ENCODE measurements at regions not wholly inside any gene's neighbourhood (a gene's known extent, or its start where the extent isn't known, plus 50 kb on each side); places are given as distances from the start of the nearest gene placed in this dataset.

DNA sequence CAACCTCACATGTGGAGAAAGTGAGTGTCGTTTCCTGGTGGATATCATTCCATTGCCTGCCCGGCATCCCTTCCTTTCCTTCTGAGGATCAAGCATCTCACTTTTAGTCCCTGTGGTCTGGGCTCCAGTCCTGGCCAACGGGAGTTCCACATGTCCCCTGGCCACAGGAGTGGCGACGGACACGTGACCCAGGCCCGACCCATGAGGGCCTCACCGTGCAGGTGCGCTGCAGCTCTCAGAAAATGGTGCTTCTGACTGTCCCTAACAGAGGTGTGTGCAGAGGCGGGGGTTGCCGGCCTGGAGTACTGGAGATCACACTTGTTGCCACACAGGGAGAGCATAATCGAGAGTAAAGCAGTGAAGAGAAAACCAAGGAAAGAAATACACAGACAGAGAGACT lies 476.9 kb upstream of the FRG1 start:
- no peaks in the 10 kb centered on the region for H3K36me3 ChIP-seq (ENCODE audit: control insufficient read depth, insufficient read depth, low read length)

DNA sequence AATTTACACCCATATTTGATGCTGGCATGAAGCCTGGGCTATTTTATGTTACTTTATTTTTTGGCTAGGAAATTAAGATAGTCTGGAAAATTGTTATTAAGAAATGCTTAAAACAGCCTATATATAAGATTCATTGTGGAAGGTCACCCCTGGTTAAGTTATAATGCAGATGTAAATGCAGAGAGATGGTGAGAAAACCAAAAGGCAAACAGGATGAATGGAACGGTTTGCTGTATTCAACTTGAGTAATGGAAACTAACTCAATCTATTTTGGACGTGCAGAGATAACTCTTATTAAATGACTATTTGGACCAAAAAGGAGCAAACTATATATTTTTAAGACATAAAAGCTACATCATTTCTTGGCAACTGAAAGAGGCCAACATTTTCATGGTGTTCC lies 446.3 kb upstream of the FRG1 start:
- H3K4me3 ChIP-seq (ENCODE audit: low read depth, low read length) = no peak overlapping the region
- H3K4me1 ChIP-seq (ENCODE audit: control insufficient read depth, insufficient read depth, low read length) = no peaks in the 10 kb centered on the region
- H3K27me3 ChIP-seq (ENCODE audit: control insufficient read depth, insufficient read depth, low read length) = no peaks in the 10 kb centered on the region
- H3K36me3 ChIP-seq (ENCODE audit: control insufficient read depth, insufficient read depth, low read length) = no peaks in the 10 kb centered on the region
- no peak overlapping the region for H3K9ac ChIP-seq (ENCODE audit: low read depth, low read length)
- H3K9me3 ChIP-seq (ENCODE audit: control insufficient read depth, insufficient read depth, low read length) = no peaks in the 10 kb centered on the region

More for the DNA sequence above, 476.9 kb upstream of the FRG1 start:
- Histone ChIP-seq H3K9ac (ENCODE audit: low read depth, low read length) (no peak overlapping the region), H3K27me3 (ENCODE audit: control insufficient read depth, insufficient read depth, low read length) (no peaks in the 10 kb centered on the region), H3K4me3 (ENCODE audit: low read depth, low read length) (no peak overlapping the region), H3K9me3 (ENCODE audit: control insufficient read depth, insufficient read depth, low read length) (no peaks in the 10 kb centered on the region), H3K4me1 (ENCODE audit: control insufficient read depth, insufficient read depth, low read length) (no peaks in the 10 kb centered on the region)

DNA sequence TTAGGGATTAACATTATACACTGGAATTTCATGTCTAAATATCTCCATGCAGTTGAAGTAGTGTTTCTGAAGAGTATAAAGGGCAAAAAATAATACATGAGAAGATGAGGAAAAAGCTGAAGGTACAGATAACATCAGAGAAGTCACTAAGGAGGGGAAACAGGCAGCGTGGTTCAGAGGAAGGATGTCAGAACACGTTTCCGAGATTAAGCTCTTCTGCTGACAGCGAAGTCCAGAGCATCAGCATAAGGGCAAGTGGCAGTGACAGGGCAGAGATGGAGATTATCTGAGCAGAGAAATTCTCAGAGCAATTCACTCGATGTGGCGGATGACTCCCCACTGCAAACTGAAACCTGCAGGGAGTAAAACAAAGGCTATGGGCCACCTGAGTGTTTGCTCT lies 443.2 kb upstream of the FRG1 start:
- Histone ChIP-seq H3K4me1 (ENCODE audit: control insufficient read depth, insufficient read depth, low read length) (no peaks in the 10 kb centered on the region), H3K4me3 (ENCODE audit: low read depth, low read length) (no peak overlapping the region), H3K36me3 (ENCODE audit: control insufficient read depth, insufficient read depth, low read length) (no peaks in the 10 kb centered on the region), H3K9me3 (ENCODE audit: control insufficient read depth, insufficient read depth, low read length) (no peaks in the 10 kb centered on the region), H3K27me3 (ENCODE audit: control insufficient read depth, insufficient read depth, low read length) (no peaks in the 10 kb centered on the region), H3K9ac (ENCODE audit: low read depth, low read length) (no peak overlapping the region)

DNA sequence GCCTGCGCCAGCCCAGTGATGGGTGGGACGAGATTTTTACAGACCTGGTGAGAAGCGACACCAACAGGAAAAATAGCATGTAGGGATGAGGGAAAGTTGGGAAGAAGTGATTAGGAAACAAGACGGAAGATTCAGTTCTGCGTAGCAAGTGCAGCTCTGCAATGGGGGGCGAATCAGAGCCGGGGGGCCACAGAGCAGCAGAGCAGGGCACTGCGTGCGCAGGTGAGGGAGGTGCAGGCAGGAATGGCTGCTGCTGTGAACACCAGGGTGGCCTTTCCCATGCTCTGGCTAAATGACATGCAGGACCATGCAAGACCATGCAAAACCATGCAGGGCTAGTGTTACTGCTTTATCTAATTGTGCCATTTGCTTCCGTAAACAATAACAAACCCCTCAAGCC lies 442.7 kb upstream of the FRG1 start:
- no peak overlapping the region for H3K4me3 ChIP-seq (ENCODE audit: low read depth, low read length)
- no peaks in the 10 kb centered on the region for H3K36me3 ChIP-seq (ENCODE audit: control insufficient read depth, insufficient read depth, low read length)
- no peaks in the 10 kb centered on the region for H3K27me3 ChIP-seq (ENCODE audit: control insufficient read depth, insufficient read depth, low read length)
- peaks cover 1% of the 10 kb centered on the region for H3K4me1 ChIP-seq (ENCODE audit: control insufficient read depth, insufficient read depth, low read length)
- no peak overlapping the region for H3K9ac ChIP-seq (ENCODE audit: low read depth, low read length)
- no peaks in the 10 kb centered on the region for H3K9me3 ChIP-seq (ENCODE audit: control insufficient read depth, insufficient read depth, low read length)

DNA sequence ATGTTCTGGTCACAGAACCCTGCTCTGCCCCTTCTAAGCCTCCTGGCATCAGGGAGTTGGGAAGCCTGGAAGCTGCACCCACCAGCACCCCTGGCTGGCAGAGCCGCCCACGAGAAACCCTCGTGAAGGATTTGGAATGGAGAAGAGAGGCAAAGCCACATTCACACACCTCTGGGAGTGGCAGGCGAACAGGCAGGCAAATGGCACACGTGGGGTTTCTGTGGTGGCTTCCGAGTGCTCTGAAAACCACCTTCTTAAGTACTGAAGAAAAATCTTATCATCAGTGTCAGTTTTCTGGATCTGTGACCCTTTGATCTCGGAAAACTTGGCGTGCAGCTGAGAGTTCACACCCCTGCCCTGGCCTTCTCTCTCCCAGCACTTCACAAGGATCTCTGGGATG lies 442.2 kb upstream of the FRG1 start:
- no peaks in the 10 kb centered on the region for H3K9me3 ChIP-seq (ENCODE audit: control insufficient read depth, insufficient read depth, low read length)
- H3K27me3 ChIP-seq (ENCODE audit: control insufficient read depth, insufficient read depth, low read length) = no peaks in the 10 kb centered on the region
- no peaks in the 10 kb centered on the region for H3K36me3 ChIP-seq (ENCODE audit: control insufficient read depth, insufficient read depth, low read length)
- H3K4me3 ChIP-seq (ENCODE audit: low read depth, low read length) = no peak overlapping the region
- H3K9ac ChIP-seq (ENCODE audit: low read depth, low read length) = no peak overlapping the region
- H3K4me1 ChIP-seq (ENCODE audit: control insufficient read depth, insufficient read depth, low read length) = peaks cover 2% of the 10 kb centered on the region

DNA sequence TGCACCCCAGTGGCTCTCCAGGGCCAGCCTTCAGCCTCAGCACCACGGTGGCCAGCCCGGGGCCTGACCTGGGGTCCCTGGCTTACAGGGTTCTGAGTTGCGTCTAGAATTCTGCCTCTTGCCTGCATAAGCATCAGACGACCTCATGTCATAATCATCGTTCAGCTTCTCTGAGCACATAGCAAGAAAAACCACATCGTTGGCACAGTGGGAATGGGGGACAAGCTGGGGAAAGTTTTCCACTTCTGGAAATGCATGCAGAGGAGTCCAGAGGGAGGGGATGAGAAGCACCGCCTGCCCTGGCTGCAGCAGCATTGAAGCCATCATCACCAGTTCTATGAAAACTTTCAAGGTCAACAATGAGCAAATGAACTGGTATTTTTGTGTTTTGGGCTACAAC lies 441.0 kb upstream of the FRG1 start:
- H3K27me3 ChIP-seq (ENCODE audit: control insufficient read depth, insufficient read depth, low read length) = no peaks in the 10 kb centered on the region

DNA sequence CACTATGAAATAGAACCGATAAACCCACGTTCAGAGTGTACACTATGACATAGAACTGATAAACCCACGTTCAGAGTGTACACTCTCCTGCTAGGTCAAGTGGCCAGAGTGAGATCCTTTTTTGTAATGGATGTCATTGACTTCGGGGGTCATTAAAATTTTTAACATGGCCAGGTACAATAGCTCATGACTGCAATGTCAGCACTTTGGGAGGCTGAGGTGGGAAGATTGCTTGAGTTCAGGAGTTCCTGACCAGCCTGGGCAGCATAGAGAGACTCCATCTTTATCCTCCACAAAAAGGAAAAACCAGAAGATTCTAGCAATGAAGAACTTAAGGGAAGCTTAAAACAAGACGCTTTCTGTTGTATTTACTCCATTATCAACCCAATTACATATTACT lies 439.7 kb upstream of the FRG1 start:
- no peak overlapping the region for H3K9ac ChIP-seq (ENCODE audit: low read depth, low read length)
- H3K4me1 ChIP-seq (ENCODE audit: control insufficient read depth, insufficient read depth, low read length) = peaks cover 2% of the 10 kb centered on the region
- no peaks in the 10 kb centered on the region for H3K27me3 ChIP-seq (ENCODE audit: control insufficient read depth, insufficient read depth, low read length)
- no peaks in the 10 kb centered on the region for H3K36me3 ChIP-seq (ENCODE audit: control insufficient read depth, insufficient read depth, low read length)
- no peak overlapping the region for H3K4me3 ChIP-seq (ENCODE audit: low read depth, low read length)
- no peaks in the 10 kb centered on the region for H3K9me3 ChIP-seq (ENCODE audit: control insufficient read depth, insufficient read depth, low read length)

More for the DNA sequence above, 441.0 kb upstream of the FRG1 start:
- H3K36me3 ChIP-seq (ENCODE audit: control insufficient read depth, insufficient read depth, low read length) = no peaks in the 10 kb centered on the region
- no peak overlapping the region for H3K9ac ChIP-seq (ENCODE audit: low read depth, low read length)
- no peaks in the 10 kb centered on the region for H3K9me3 ChIP-seq (ENCODE audit: control insufficient read depth, insufficient read depth, low read length)
- H3K4me1 ChIP-seq (ENCODE audit: control insufficient read depth, insufficient read depth, low read length) = peaks cover 2% of the 10 kb centered on the region
- H3K4me3 ChIP-seq (ENCODE audit: low read depth, low read length) = no peak overlapping the region

DNA sequence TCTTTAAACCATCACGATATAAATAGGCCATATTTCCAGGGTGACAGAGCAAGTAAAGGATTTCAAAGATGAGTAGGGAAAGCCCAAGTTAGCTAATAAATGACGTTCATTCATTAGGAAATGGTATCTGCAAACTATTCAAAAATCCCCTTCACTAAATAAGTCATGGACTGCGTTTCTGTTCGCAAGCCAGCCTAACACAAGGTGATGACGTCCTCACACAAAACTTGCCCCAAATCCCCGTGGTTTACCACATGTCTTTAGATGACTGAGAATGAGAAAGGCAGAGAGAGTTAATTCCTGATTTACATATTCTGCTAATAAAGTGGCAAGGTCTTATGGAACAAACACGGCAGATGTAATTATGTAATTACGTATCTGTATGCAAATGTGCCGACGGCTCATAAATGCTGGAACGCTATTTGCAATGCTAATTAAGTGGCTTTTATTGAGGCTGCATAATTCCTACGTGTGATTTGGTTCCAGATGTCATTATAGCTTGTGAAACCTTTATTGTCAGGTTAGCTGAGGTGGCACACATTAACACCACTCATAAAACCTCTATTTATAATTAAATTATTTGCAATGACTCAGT lies 437.7 kb upstream of the FRG1 start:
- Histone ChIP-seq H3K36me3 (ENCODE audit: control insufficient read depth, insufficient read depth, low read length) (no peaks in the 10 kb centered on the region), H3K4me3 (ENCODE audit: low read depth, low read length) (no peak overlapping the region), H3K9me3 (ENCODE audit: control insufficient read depth, insufficient read depth, low read length) (no peaks in the 10 kb centered on the region), H3K4me1 (ENCODE audit: control insufficient read depth, insufficient read depth, low read length) (peaks cover 2% of the 10 kb centered on the region), H3K27me3 (ENCODE audit: control insufficient read depth, insufficient read depth, low read length) (no peaks in the 10 kb centered on the region), H3K9ac (ENCODE audit: low read depth, low read length) (no peak overlapping the region)

DNA sequence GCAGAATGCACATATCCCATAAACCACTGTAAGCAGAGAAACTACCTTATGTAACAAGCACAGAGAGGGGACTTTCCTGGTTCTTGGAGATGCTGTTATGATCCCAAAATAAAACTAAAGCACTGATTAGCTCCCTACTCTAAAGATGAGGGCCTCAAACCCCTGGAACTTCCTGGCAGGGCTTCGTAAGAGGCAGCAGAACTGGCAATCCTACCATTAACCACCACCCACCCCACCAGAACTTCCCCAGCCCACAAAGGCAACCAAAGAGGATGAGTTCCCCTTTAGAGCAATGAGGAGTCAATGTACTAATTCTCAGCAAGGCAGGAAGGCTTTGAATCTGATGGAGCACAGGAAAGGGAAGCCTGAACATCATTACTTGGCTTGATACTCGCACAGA lies 436.5 kb upstream of the FRG1 start:
- H3K27me3 ChIP-seq (ENCODE audit: control insufficient read depth, insufficient read depth, low read length) = no peaks in the 10 kb centered on the region
- H3K4me1 ChIP-seq (ENCODE audit: control insufficient read depth, insufficient read depth, low read length) = peaks cover 2% of the 10 kb centered on the region
- no peak overlapping the region for H3K4me3 ChIP-seq (ENCODE audit: low read depth, low read length)
- H3K9me3 ChIP-seq (ENCODE audit: control insufficient read depth, insufficient read depth, low read length) = no peaks in the 10 kb centered on the region
- H3K36me3 ChIP-seq (ENCODE audit: control insufficient read depth, insufficient read depth, low read length) = no peaks in the 10 kb centered on the region
- no peak overlapping the region for H3K9ac ChIP-seq (ENCODE audit: low read depth, low read length)

DNA sequence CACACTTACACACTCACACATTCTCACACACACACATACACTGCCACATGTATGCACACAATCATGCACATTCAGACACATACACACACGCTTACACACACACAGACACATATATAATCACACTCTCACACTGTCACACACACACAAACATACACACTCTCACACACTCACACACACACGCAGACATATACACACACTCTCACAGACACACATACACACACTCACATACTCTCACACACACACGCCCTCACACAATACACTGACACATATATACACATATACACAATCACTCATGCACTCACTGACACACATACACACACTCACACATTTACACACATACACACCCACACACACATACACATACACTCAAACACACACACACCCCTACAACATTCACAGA lies 435.3 kb upstream of the FRG1 start:
- Histone ChIP-seq H3K4me3 (ENCODE audit: low read depth, low read length) (no peak overlapping the region), H3K36me3 (ENCODE audit: control insufficient read depth, insufficient read depth, low read length) (no peaks in the 10 kb centered on the region), H3K9me3 (ENCODE audit: control insufficient read depth, insufficient read depth, low read length) (no peaks in the 10 kb centered on the region), H3K4me1 (ENCODE audit: control insufficient read depth, insufficient read depth, low read length) (peaks cover 2% of the 10 kb centered on the region), H3K27me3 (ENCODE audit: control insufficient read depth, insufficient read depth, low read length) (no peaks in the 10 kb centered on the region), H3K9ac (ENCODE audit: low read depth, low read length) (no peak overlapping the region)

DNA sequence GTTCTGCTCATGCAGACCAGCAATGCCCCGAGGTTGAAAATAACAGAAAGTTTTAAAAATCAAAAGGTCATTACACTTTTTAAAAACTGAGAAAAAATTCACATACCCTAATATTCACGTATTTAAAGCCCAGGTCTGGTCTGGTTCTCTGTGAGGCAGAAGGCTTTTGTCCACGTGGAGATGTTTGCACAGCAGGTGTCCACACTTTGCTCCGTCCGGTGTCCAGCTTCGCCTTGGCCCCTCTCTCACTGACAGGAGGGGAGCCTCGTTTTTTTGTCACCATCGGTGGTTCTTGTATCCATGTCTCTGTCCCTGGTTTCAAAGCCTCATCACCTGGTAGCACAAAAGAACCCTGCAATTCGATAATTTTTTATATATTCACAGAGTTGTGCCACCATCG lies 434.6 kb upstream of the FRG1 start:
- H3K4me1 ChIP-seq (ENCODE audit: control insufficient read depth, insufficient read depth, low read length) = peaks cover 2% of the 10 kb centered on the region
- no peak overlapping the region for H3K9ac ChIP-seq (ENCODE audit: low read depth, low read length)
- no peaks in the 10 kb centered on the region for H3K36me3 ChIP-seq (ENCODE audit: control insufficient read depth, insufficient read depth, low read length)
- no peaks in the 10 kb centered on the region for H3K9me3 ChIP-seq (ENCODE audit: control insufficient read depth, insufficient read depth, low read length)
- H3K4me3 ChIP-seq (ENCODE audit: low read depth, low read length) = no peak overlapping the region
- H3K27me3 ChIP-seq (ENCODE audit: control insufficient read depth, insufficient read depth, low read length) = no peaks in the 10 kb centered on the region

DNA sequence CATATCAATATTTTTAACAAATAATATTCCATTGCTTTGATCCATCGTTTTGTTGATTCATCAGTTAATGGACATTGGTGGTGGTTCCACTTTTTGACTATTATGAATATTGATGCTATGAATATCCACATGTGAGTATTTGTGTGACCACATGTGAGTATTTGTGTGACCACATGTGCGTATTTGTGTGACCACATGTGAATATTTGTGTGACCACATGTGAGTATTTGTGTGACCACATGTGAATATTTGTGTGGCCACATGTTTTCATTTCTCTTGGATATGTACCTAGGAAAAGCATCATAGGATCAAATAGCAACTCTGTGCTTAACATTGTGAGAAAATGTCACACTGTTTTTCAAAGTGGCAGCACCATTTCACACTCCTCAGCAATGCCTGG lies 433.6 kb upstream of the FRG1 start:
- peaks cover 2% of the 10 kb centered on the region for H3K4me1 ChIP-seq (ENCODE audit: control insufficient read depth, insufficient read depth, low read length)
- no peaks in the 10 kb centered on the region for H3K9me3 ChIP-seq (ENCODE audit: control insufficient read depth, insufficient read depth, low read length)
- no peak overlapping the region for H3K9ac ChIP-seq (ENCODE audit: low read depth, low read length)
- no peak overlapping the region for H3K4me3 ChIP-seq (ENCODE audit: low read depth, low read length)
- no peaks in the 10 kb centered on the region for H3K27me3 ChIP-seq (ENCODE audit: control insufficient read depth, insufficient read depth, low read length)
- no peaks in the 10 kb centered on the region for H3K36me3 ChIP-seq (ENCODE audit: control insufficient read depth, insufficient read depth, low read length)

Data from iPS-15b (cell line).